RPMI7951 (cell line): ENCODE measurements at regions not wholly inside any gene's neighbourhood (a gene's known extent, or its start where the extent isn't known, plus 50 kb on each side); places are given as distances from the start of the nearest gene placed in this dataset.
"Not testable (repeated sequence)": the region's sequence is repeated elsewhere in the genome, so short reads cannot be mapped to it uniquely, and the experiment has no call there.

Source experiments
- DNase-seq: peaks from one replicate; pipeline ENCODE4 v3.0.0-alpha.2; 2012; ENCODE audit warnings: low read depth

GRCh38 chr15:20346082-20346805 lies 195.4 kb downstream of the GOLGA6L6 start:
- DNase-seq, result no peak

- DNase-seq, result no peak
Observed at GRCh38 chr15:20345401-20345958, 196.1 kb downstream of the GOLGA6L6 start.

- peak; percentile 5 for DNase-seq
Observed at GRCh38 chr15:20344601-20345400, 196.8 kb downstream of the GOLGA6L6 start.

GRCh38 chr15:20343395-20344211 lies 198.0 kb downstream of the GOLGA6L6 start:
- not testable (repeated sequence) for DNase-seq

GRCh38 chr15:20342601-20343394 lies 198.8 kb downstream of the GOLGA6L6 start:
- DNase-seq, result not testable (repeated sequence)

GRCh38 chr15:20341901-20342600 lies 199.5 kb downstream of the GOLGA6L6 start:
- DNase-seq, result peak; percentile 18

- peak; percentile 38 for DNase-seq
Observed at GRCh38 chr15:20340931-20341661, 200.5 kb downstream of the GOLGA6L6 start.

GRCh38 chr15:20340331-20340811 lies 201.2 kb downstream of the GOLGA6L6 start:
- DNase-seq, result peak; percentile 16

- DNase-seq, result not testable (repeated sequence)
Observed at GRCh38 chr15:20339086-20339791, 202.4 kb downstream of the GOLGA6L6 start.

GRCh38 chr15:20338671-20339070 lies 202.9 kb downstream of the GOLGA6L6 start:
- not testable (repeated sequence) for DNase-seq

GRCh38 chr15:20337238-20337637 lies 204.4 kb downstream of the GOLGA6L6 start:
- not testable (repeated sequence) for DNase-seq

GRCh38 chr15:20334451-20334850 lies 207.1 kb downstream of the GOLGA6L6 start:
- not testable (repeated sequence) for DNase-seq

- not testable (repeated sequence) for DNase-seq
Observed at GRCh38 chr15:20325751-20326150, 215.8 kb downstream of the GOLGA6L6 start.

GRCh38 chr15:20317132-20317531 lies 224.5 kb downstream of the GOLGA6L6 start:
- not testable (repeated sequence) for DNase-seq

GRCh38 chr15:20311014-20311680 lies 230.5 kb downstream of the GOLGA6L6 start:
- not testable (repeated sequence) for DNase-seq

GRCh38 chr15:20310603-20311002 lies 231.0 kb downstream of the GOLGA6L6 start:
- no peak for DNase-seq

- DNase-seq, result not testable (repeated sequence)
Observed at GRCh38 chr15:20309966-20310365, 231.6 kb downstream of the GOLGA6L6 start.

GRCh38 chr15:20309395-20309794 lies 232.2 kb downstream of the GOLGA6L6 start:
- not testable (repeated sequence) for DNase-seq
